ENCODE measurements at regions not wholly inside any gene's neighbourhood (a gene's known extent, or its start where the extent isn't known, plus 50 kb on each side); places are given as distances from the start of the nearest gene placed in this dataset.

- intact Hi-C loops (cut with micrococcal nuclease; ENCODE audit: unreplicated experiment) = loop anchor here (5.0 kb wide), 2 partner anchors 408 to 742 kb away; no protein-coding TSS in a partner anchor
- ATAC-seq = no peak
- FAIRE-seq = no peak
- H3K36me3 ChIP-seq (replicated peaks in 1 of 2; ENCODE audit: control insufficient read depth in 1 of 2, insufficient read depth in 2 of 2, low read length in 2 of 2) = no peaks in the 10 kb centered on the region
- no peak for DNase-seq (ENCODE audit: low spot score)
- no peaks in the 10 kb centered on the region for H3K79me2 ChIP-seq (ENCODE audit: insufficient read depth, low read length)
- in situ Hi-C loops (cut with HindIII; ENCODE audit: extremely low pct_ligation_motif_present, low pct_unique_long_range_greater_than_20kb) = loop anchor here (5.0 to 10.0 kb wide), 3 partner anchors 108 to 975 kb away; partner anchors contain the start of gene ARL4C
- POLR2A ChIA-PET = no interaction called here
- H3K4me1 ChIP-seq (ENCODE audit: insufficient read depth, low read length) = no peaks in the 10 kb centered on the region
- H3K9ac ChIP-seq (ENCODE audit: insufficient read depth, low read depth, low read length) = no peak overlapping the region
- CTCF ChIA-PET (ENCODE audit: low intra/inter-chr PET ratio, low total read pairs) = no interaction called here
- H3K9me3 ChIP-seq (ENCODE audit: low read length) = no peaks in the 10 kb centered on the region
- no peaks in the 10 kb centered on the region; a peak in 1 of 5 replicates for H3K27me3 ChIP-seq (ENCODE audit: control insufficient read depth in 1 of 2, insufficient read depth in 2 of 2, low read length in 2 of 2)
- WGBS (ENCODE audit: low lambda C conversion rate) = 52% methylated on average over 5 of the region's 5 CpGs
- no peaks in the 10 kb centered on the region for H4K20me1 ChIP-seq (ENCODE audit: insufficient read depth, low read length)
- H2AFZ ChIP-seq (ENCODE audit: low read length) = no peak overlapping the region
- H3K4me3 ChIP-seq (replicated peaks in 1 of 3; ENCODE audit: insufficient read depth in 1 of 3, low read depth in 2 of 3, low read length in 3 of 3) = no peak overlapping the region
- no TSS peak for BruUV-seq (replicated peaks)
- no peak overlapping the region for H3K4me2 ChIP-seq (ENCODE audit: low read depth, low read length)
- H3K27ac ChIP-seq (ENCODE audit: extremely low read length, insufficient read depth, low read length) = no peak overlapping the region
- TF ChIP-seq MAFG (CRISPR knock-in tag; IDR thresholded peaks at IDR 0.05) (no peak), KMT2B (CRISPR knock-in tag; IDR thresholded peaks at IDR 0.05) (no peak), ZNF513 (CRISPR knock-in tag; conservative IDR thresholded peaks at IDR 0.05) (no peak), PBX2 (CRISPR knock-in tag; IDR thresholded peaks at IDR 0.05) (no peak), ZNF567 (CRISPR knock-in tag; IDR thresholded peaks at IDR 0.05; ENCODE audit: borderline replicate concordance) (no peak), THYN1 (CRISPR knock-in tag; IDR thresholded peaks at IDR 0.05; ENCODE audit: borderline replicate concordance, low read depth) (no peak), CENPX (CRISPR knock-in tag; IDR thresholded peaks at IDR 0.05) (no peak), RARA (CRISPR knock-in tag; IDR thresholded peaks at IDR 0.05) (no peak), ZNF552 (CRISPR knock-in tag; IDR thresholded peaks at IDR 0.05; ENCODE audit: borderline replicate concordance) (no peak), HNF4G (IDR thresholded peaks at IDR 0.05; ENCODE audit: borderline replicate concordance, low read depth, low read length) (no peak), HNF4G (CRISPR knock-in tag; IDR thresholded peaks at IDR 0.05; ENCODE audit: borderline replicate concordance, low read depth) (no peak), KLF12 (CRISPR knock-in tag; IDR thresholded peaks at IDR 0.05; ENCODE audit: borderline replicate concordance) (no peak), ARID4A (CRISPR knock-in tag; IDR thresholded peaks at IDR 0.05; ENCODE audit: borderline replicate concordance) (no peak), BHLHE40 (IDR thresholded peaks at IDR 0.05; ENCODE audit: low read length) (no peak), DMAP1 (CRISPR knock-in tag; IDR thresholded peaks at IDR 0.05) (no peak)
Observed at GRCh38 chr2:234139755-234140154, 89.3 kb downstream of the SPP2 start.

All from HepG2 (cell line).